HL-60 (cell line): ENCODE measurements at regions not wholly inside any gene's neighbourhood (a gene's known extent, or its start where the extent isn't known, plus 50 kb on each side); places are given as distances from the start of the nearest gene placed in this dataset.

Experiments
- DNase-seq, 2 experiments: peaks; one replicate each; pipeline ENCODE4 v3.0.0-alpha.2; 2010 to 2020; ENCODE audit warnings: low read depth in 1 of 2, low spot score in 1 of 2
- H3K27ac ChIP-seq: fragments of 250-450 bp; sonication (Bioruptor Pico); replicated peaks from 2 replicates; pipeline ENCODE4 v1.5.1; 2020; ENCODE audit warnings: mild to moderate bottlenecking, moderate library complexity
- H3K27me3 ChIP-seq: fragments of 250-450 bp; sonication (Bioruptor Pico); 2 replicates; pipeline ENCODE4 v1.5.1; 2021; ENCODE audit warnings: mild to moderate bottlenecking, moderate library complexity; ENCODE audit not compliant: insufficient read depth, poor library complexity, severe bottlenecking
- H3K4me3 ChIP-seq: replicated peaks from 2 replicates; pipeline ENCODE4 v1.5.1; 2011; ENCODE audit warnings: mild to moderate bottlenecking, control low read depth, low read length; ENCODE audit not compliant: insufficient read depth
- GABPA ChIP-seq: IDR thresholded peaks from 2 replicates; pipeline ENCODE4 v1.6.1; 2012; ENCODE audit warnings: low read depth
- POLR2AphosphoS5 ChIP-seq: IDR thresholded peaks from 2 replicates; pipeline ENCODE4 v1.6.1; 2012; ENCODE audit warnings: low read depth
- REST ChIP-seq: IDR thresholded peaks from 2 replicates; pipeline ENCODE4 v1.6.1; 2012; ENCODE audit warnings: low read depth; ENCODE audit not compliant: insufficient replicate concordance
- SPI1 ChIP-seq: IDR thresholded peaks from 2 replicates; pipeline ENCODE4 v1.6.1; 2012; ENCODE audit warnings: low read depth, mild to moderate bottlenecking, borderline replicate concordance
- TF ChIP-seq, protein P1 (sequence below): IDR thresholded peaks from one replicate; pipeline ENCODE4 v1.5.1; 2011; ENCODE audit warnings: low read length, control low read depth, inconsistent platforms; ENCODE audit not compliant: insufficient read depth

DNA sequence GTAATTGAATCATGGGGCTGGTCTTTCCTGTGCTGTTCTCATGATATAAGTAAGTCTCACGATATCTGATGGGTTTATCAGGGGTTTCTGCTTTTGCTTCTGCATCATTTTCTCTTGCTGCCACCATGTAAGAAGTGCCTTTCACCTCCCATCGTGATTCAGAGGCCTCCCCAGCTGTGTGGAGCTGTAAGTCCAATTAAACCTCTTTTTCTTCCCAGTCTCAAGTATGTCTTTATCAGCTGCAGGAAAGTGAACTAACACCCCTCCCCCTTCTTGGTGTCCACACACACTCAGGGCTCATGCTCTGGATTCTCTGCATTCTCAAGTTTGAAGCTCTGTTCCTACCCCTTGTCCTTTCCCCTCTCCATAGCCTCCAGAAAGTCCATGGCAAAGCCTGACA is 107.1 kb downstream of the THBS2 start:
- no peak for TF ChIP-seq SPI1
- no peak overlapping the region for H3K27ac ChIP-seq

GRCh38 chr6:169145991-169146501 is 107.6 kb downstream of the THBS2 start:
- TF ChIP-seq, protein P1, sequence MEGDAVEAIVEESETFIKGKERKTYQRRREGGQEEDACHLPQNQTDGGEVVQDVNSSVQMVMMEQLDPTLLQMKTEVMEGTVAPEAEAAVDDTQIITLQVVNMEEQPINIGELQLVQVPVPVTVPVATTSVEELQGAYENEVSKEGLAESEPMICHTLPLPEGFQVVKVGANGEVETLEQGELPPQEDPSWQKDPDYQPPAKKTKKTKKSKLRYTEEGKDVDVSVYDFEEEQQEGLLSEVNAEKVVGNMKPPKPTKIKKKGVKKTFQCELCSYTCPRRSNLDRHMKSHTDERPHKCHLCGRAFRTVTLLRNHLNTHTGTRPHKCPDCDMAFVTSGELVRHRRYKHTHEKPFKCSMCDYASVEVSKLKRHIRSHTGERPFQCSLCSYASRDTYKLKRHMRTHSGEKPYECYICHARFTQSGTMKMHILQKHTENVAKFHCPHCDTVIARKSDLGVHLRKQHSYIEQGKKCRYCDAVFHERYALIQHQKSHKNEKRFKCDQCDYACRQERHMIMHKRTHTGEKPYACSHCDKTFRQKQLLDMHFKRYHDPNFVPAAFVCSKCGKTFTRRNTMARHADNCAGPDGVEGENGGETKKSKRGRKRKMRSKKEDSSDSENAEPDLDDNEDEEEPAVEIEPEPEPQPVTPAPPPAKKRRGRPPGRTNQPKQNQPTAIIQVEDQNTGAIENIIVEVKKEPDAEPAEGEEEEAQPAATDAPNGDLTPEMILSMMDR: no peak
- TF ChIP-seq POLR2AphosphoS5: no peak
- no peak for DNase-seq
- H3K27ac ChIP-seq: no peak overlapping the region

More for the DNA sequence above, 107.1 kb downstream of the THBS2 start:
- Histone ChIP-seq H3K4me3 (no peak overlapping the region), H3K27me3 (no peaks in the 10 kb centered on the region)
- no peak for DNase-seq

GRCh38 chr6:169145496-169145895 is 108.2 kb downstream of the THBS2 start:
- no peak for DNase-seq
- TF ChIP-seq POLR2AphosphoS5: no peak
- TF ChIP-seq, protein P1: no peak
- no peak for TF ChIP-seq GABPA
- TF ChIP-seq REST: no peak
- no peak for TF ChIP-seq SPI1
- H3K27ac ChIP-seq: no peak overlapping the region
- H3K27me3 ChIP-seq: no peaks in the 10 kb centered on the region
- no peak overlapping the region for H3K4me3 ChIP-seq

More at GRCh38 chr6:169145991-169146501, 107.6 kb downstream of the THBS2 start:
- H3K4me3 ChIP-seq: no peak overlapping the region
- no peaks in the 10 kb centered on the region for H3K27me3 ChIP-seq

DNA sequence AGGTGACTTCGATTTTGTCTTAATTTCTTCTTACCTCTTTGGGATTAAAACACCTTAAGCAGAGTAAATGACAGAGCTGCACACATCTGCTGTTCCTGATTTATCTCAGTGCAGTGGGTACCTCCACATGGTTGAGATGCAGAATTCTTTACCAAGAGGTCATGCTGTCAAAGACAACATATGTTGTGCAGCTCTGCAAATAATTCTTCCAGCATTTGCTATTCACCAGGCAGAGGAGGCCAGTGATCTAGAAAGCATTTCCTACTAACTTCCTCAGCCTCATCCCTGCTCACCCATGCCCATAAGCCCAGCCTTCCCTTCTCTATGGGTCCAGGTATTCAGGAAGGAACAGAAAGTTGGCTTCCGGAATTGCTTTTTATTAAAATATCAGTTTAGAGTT is 109.3 kb downstream of the THBS2 start:
- Histone ChIP-seq H3K27me3 (no peaks in the 10 kb centered on the region), H3K4me3 (no peak overlapping the region), H3K27ac (no peak overlapping the region)
- TF ChIP-seq SPI1: no peak
- TF ChIP-seq POLR2AphosphoS5: no peak
- TF ChIP-seq GABPA: no peak
- no peak for TF ChIP-seq REST
- TF ChIP-seq, protein P1: no peak
- DNase-seq: no peak
